Right atrium auricular region (tissue), 2 donors: ENCODE measurements at regions not wholly inside any gene's neighbourhood (a gene's known extent, or its start where the extent isn't known, plus 50 kb on each side); places are given as distances from the start of the nearest gene placed in this dataset.

Experiments used
- DNase-seq: peaks from one replicate; pipeline ENCODE4 v3.0.0-alpha.2; 2019; ENCODE audit warnings: low spot score
- H3K27ac ChIP-seq, 2 donors: fragments of 200-600 bp; sonication (generic); 1 replicate in 1 of 2; 2 replicates in 1 of 2; pipeline ENCODE4 v1.5.1; 2016 to 2019
- H3K27me3 ChIP-seq, 2 donors: fragments of 200-600 bp; sonication (generic); one replicate each; pipeline versions ENCODE4 v1.5.1 to v1.6.0; 2017 to 2019
- H3K36me3 ChIP-seq: fragments of 200-600 bp; sonication (generic); one replicate; pipeline ENCODE4 v1.5.1; 2016
- H3K4me1 ChIP-seq, 2 donors: fragments of 200-600 bp; sonication (generic); one replicate each; pipeline versions ENCODE4 v1.5.1 to v1.6.0; 2017 to 2019
- H3K4me3 ChIP-seq, 2 donors: fragments of 200-600 bp; sonication (generic); 1 replicate in 1 of 2; 2 replicates in 1 of 2; pipeline ENCODE4 v1.5.1; 2017 to 2019; ENCODE audit warnings: mild to moderate bottlenecking in 1 of 2, moderate library complexity in 1 of 2
- H3K9me3 ChIP-seq, 2 donors: fragments of 200-600 bp; sonication (generic); one replicate each; pipeline ENCODE4 v1.5.1; 2019
- CTCF ChIP-seq, 2 donors: fragments of 200-600 bp; sonication (generic); IDR thresholded peaks; one replicate each; pipeline ENCODE4 v1.5.1; 2019; ENCODE audit warnings: antibody characterized with exemption in 2 of 2

- TF ChIP-seq CTCF (IDR thresholded peaks at IDR 0.05), result no peak
- no peak overlapping the region for H3K4me3 ChIP-seq
- no peaks in the 10 kb centered on the region for H3K27me3 ChIP-seq
- no peak for DNase-seq
- no peaks in the 10 kb centered on the region for H3K36me3 ChIP-seq
- peaks cover 4 to 49% of the 10 kb centered on the region in 2 donors for H3K9me3 ChIP-seq
- no peaks in the 10 kb centered on the region for H3K4me1 ChIP-seq
- no peak overlapping the region for H3K27ac ChIP-seq
Observed at GRCh38 chr5:110221036-110221435, 505.4 kb downstream of the TMEM232 start.

GRCh38 chr5:110224050-110224449, 502.4 kb downstream of the TMEM232 start:
- Histone ChIP-seq H3K4me1 (no peaks in the 10 kb centered on the region), H3K9me3 (peaks cover 4 to 65% of the 10 kb centered on the region in 2 donors), H3K27ac (no peak overlapping the region), H3K4me3 (no peak overlapping the region), H3K27me3 (no peaks in the 10 kb centered on the region), H3K36me3 (no peaks in the 10 kb centered on the region)
- no peak for DNase-seq
- TF ChIP-seq CTCF (IDR thresholded peaks at IDR 0.05), result no peak

GRCh38 chr5:110225949-110226348, 500.5 kb downstream of the TMEM232 start:
- Histone ChIP-seq H3K27ac (no peak overlapping the region), H3K4me3 (no peak overlapping the region), H3K4me1 (no peaks in the 10 kb centered on the region), H3K36me3 (no peaks in the 10 kb centered on the region), H3K9me3 (peaks cover 4 to 76% of the 10 kb centered on the region in 2 donors), H3K27me3 (no peaks in the 10 kb centered on the region)
- no peak for TF ChIP-seq CTCF (IDR thresholded peaks at IDR 0.05)
- no peak for DNase-seq

- no peak overlapping the region for H3K4me3 ChIP-seq
- H3K4me1 ChIP-seq, result no peaks in the 10 kb centered on the region
- no peaks in the 10 kb centered on the region for H3K27me3 ChIP-seq
- no peaks in the 10 kb centered on the region for H3K36me3 ChIP-seq
- TF ChIP-seq CTCF (IDR thresholded peaks at IDR 0.05), result no peak
- H3K9me3 ChIP-seq, result no peaks in the 10 kb centered on the region
- no peak for DNase-seq
- H3K27ac ChIP-seq, result no peak overlapping the region
Observed at GRCh38 chr5:110239786-110240185, 486.7 kb downstream of the TMEM232 start.

GRCh38 chr5:110242950-110243349, 483.5 kb downstream of the TMEM232 start:
- Histone ChIP-seq H3K36me3 (no peaks in the 10 kb centered on the region), H3K4me3 (no peak overlapping the region), H3K4me1 (no peaks in the 10 kb centered on the region), H3K9me3 (no peaks in the 10 kb centered on the region), H3K27ac (no peak overlapping the region), H3K27me3 (no peaks in the 10 kb centered on the region)
- TF ChIP-seq CTCF (IDR thresholded peaks at IDR 0.05), result no peak
- DNase-seq, result no peak

GRCh38 chr5:110248921-110249320, 477.6 kb downstream of the TMEM232 start:
- no peak overlapping the region for H3K4me3 ChIP-seq
- H3K36me3 ChIP-seq, result no peaks in the 10 kb centered on the region
- H3K9me3 ChIP-seq, result no peaks in the 10 kb centered on the region
- no peaks in the 10 kb centered on the region for H3K4me1 ChIP-seq
- TF ChIP-seq CTCF (IDR thresholded peaks at IDR 0.05), result no peak
- H3K27me3 ChIP-seq, result no peaks in the 10 kb centered on the region
- no peak for DNase-seq
- no peak overlapping the region for H3K27ac ChIP-seq
